ENCODE measurements at regions not wholly inside any gene's neighbourhood (a gene's known extent, or its start where the extent isn't known, plus 50 kb on each side); places are given as distances from the start of the nearest gene placed in this dataset.

- TF ChIP-seq, protein P1, sequence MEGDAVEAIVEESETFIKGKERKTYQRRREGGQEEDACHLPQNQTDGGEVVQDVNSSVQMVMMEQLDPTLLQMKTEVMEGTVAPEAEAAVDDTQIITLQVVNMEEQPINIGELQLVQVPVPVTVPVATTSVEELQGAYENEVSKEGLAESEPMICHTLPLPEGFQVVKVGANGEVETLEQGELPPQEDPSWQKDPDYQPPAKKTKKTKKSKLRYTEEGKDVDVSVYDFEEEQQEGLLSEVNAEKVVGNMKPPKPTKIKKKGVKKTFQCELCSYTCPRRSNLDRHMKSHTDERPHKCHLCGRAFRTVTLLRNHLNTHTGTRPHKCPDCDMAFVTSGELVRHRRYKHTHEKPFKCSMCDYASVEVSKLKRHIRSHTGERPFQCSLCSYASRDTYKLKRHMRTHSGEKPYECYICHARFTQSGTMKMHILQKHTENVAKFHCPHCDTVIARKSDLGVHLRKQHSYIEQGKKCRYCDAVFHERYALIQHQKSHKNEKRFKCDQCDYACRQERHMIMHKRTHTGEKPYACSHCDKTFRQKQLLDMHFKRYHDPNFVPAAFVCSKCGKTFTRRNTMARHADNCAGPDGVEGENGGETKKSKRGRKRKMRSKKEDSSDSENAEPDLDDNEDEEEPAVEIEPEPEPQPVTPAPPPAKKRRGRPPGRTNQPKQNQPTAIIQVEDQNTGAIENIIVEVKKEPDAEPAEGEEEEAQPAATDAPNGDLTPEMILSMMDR (IDR thresholded peaks at IDR 0.05) = no peak
- no peak for TF ChIP-seq POLR2A (IDR thresholded peaks at IDR 0.05)
Measured at GRCh38 chr10:117863771-117864170, 183.0 kb downstream of the RAB11FIP2 start.

Data from esophagus squamous epithelium (tissue), 4 donors.